ENCODE measurements at regions not wholly inside any gene's neighbourhood (a gene's known extent, or its start where the extent isn't known, plus 50 kb on each side); places are given as distances from the start of the nearest gene placed in this dataset.

DNA sequence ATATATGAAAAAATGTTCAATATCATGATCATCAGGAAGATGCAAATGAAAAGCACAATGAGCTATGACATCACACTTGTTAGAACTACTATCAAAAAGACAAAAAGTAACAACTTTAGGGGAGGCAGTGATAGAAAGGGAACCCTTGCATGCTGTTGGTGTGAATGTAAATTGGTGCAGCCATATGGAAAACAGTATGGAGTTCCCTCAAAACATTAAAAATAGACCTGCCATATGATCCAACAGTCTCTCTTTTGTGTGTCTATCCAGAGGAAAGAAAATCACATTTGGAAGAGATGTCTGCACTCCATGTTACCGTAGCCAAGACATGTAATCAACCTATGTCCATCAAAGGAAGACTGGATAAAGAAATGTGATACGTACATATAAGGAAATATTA lies 92.3 kb upstream of the ALKAL2 start:
- H3K4me3 ChIP-seq (ENCODE audit: low read depth, low read length) = no peak overlapping the region
- WGBS = 94% methylated on average over 2 of the region's 2 CpGs
- H3K4me1 ChIP-seq (ENCODE audit: insufficient read depth) = no peaks in the 10 kb centered on the region
- no peak for DNase-seq (ENCODE audit: extremely low spot score)
- H3K36me3 ChIP-seq (ENCODE audit: insufficient read depth) = no peaks in the 10 kb centered on the region
- H3K27ac ChIP-seq (ENCODE audit: low read depth) = no peak overlapping the region

DNA sequence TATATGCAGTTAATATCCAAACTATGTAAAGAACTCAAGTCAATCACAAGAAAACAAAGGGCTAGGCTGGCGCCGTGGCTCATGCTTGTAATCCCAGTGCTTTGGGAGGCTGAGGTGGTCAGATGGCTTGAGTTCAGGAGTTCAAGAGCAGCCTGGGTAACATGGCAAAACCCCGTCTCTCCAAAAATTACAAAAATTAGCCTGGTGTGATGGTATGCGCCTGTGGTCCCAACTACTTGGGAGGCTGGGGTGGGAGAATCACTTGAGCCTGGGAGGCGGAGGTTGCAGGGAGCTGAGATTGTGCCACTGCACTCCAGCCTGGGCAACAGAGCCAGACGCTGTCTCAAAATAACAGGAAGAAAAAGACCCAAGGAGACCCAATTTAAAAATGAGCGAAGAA lies 91.9 kb upstream of the ALKAL2 start:
- Histone ChIP-seq H3K36me3 (ENCODE audit: insufficient read depth) (no peaks in the 10 kb centered on the region), H3K27ac (ENCODE audit: low read depth) (no peak overlapping the region), H3K4me3 (ENCODE audit: low read depth, low read length) (no peak overlapping the region), H3K4me1 (ENCODE audit: insufficient read depth) (no peaks in the 10 kb centered on the region)
- DNase-seq (ENCODE audit: extremely low spot score) = no peak
- 95% methylated on average over 7 of the region's 7 CpGs for WGBS

DNA sequence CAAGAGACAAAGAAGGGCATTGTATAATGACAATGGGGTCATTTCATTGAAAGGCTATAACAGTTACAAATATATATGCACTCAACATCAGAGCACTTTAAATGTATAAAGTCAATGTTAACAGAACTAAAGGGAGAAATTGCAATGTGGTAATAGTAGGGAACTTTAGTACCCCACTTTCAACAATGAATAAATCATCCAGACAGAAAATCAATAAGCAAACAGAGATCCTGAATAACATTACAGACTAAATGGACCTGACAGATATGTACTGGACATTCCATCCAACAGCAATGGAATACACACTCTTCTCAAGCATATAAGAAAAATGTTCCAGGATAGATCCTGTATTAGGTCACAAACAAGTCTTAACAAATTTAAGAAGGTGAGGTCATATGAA lies 90.5 kb upstream of the ALKAL2 start:
- no peak overlapping the region for H3K4me3 ChIP-seq (ENCODE audit: low read depth, low read length)
- no peak for DNase-seq (ENCODE audit: extremely low spot score)
- H3K4me1 ChIP-seq (ENCODE audit: insufficient read depth) = no peaks in the 10 kb centered on the region
- no peak overlapping the region for H3K27ac ChIP-seq (ENCODE audit: low read depth)
- H3K36me3 ChIP-seq (ENCODE audit: insufficient read depth) = no peaks in the 10 kb centered on the region

DNA sequence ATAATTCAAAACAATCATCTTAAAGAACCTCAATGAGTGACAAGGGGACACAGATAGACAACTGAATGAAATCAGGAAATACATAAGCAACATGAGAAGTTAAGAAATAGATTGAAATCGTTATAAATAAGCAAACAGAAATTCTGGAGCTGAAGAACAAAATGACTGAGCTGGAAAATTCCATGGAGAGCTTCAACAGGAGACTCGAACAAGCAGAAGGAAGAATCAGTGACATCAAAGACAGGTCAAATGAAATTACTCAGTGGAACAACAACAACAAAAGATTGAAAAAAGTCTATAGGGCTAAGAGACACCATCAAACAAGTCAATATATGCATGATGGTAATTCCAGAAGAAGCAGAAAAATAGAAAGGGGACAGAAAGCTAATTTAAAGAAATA lies 89.5 kb upstream of the ALKAL2 start:
- no peak overlapping the region for H3K4me3 ChIP-seq (ENCODE audit: low read depth, low read length)
- 72% methylated on average over 2 of the region's 2 CpGs for WGBS
- no peak overlapping the region for H3K27ac ChIP-seq (ENCODE audit: low read depth)
- no peaks in the 10 kb centered on the region for H3K4me1 ChIP-seq (ENCODE audit: insufficient read depth)
- H3K36me3 ChIP-seq (ENCODE audit: insufficient read depth) = no peaks in the 10 kb centered on the region
- no peak for DNase-seq (ENCODE audit: extremely low spot score)

DNA sequence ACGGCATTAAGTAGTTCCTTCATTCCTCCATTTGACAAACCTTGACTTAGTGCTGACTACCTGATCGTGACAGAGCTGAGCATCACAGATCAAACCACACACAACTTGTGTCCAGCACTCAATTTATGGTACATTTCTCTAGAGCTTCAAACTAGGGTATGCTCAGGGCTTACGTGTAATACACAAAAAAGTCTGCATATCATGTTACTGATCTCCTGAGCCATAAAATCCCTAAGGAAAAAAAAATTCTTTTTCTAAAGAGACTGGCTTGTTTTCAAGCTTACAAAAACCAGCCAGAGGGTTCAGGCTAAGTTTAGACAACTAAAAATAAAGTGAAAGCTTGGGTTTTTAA lies 88.0 kb upstream of the ALKAL2 start:
- H3K4me3 ChIP-seq (ENCODE audit: low read depth, low read length) = no peak overlapping the region
- H3K27ac ChIP-seq (ENCODE audit: low read depth) = no peak overlapping the region
- DNase-seq (ENCODE audit: extremely low spot score) = no peak
- H3K36me3 ChIP-seq (ENCODE audit: insufficient read depth) = no peaks in the 10 kb centered on the region
- no peaks in the 10 kb centered on the region for H3K4me1 ChIP-seq (ENCODE audit: insufficient read depth)
- 30% methylated on average over 3 of the region's 3 CpGs for WGBS

- no peak overlapping the region for H3K4me3 ChIP-seq (ENCODE audit: low read depth, low read length)
- H3K4me1 ChIP-seq (ENCODE audit: insufficient read depth) = no peaks in the 10 kb centered on the region
- 44% methylated on average over 9 of the region's 9 CpGs for WGBS
- DNase-seq (ENCODE audit: extremely low spot score) = no peak
- no peak overlapping the region for H3K27ac ChIP-seq (ENCODE audit: low read depth)
- H3K36me3 ChIP-seq (ENCODE audit: insufficient read depth) = no peaks in the 10 kb centered on the region
Measured at GRCh38 chr2:375270-375955, 87.5 kb upstream of the ALKAL2 start.

DNA sequence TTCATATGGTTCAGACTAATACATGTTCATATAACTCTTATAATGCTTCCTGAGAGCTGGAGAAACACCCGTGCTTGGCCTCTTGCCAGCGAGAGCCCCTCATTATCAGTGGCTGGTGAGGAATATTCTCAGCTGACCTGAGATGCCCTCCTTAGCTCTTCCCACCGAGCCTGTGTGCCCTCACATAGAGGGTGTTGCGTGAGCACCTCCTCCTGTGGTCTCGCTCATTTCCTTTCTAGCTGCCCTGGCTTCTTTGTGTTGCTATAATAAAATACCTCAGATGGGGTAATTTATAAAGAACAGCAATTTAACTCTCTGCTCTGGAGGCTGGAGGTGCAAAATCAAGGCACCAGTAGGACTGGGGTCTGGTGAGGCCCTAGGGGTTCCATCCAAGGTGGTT lies 80.5 kb upstream of the ALKAL2 start:
- no peaks in the 10 kb centered on the region for H3K36me3 ChIP-seq (ENCODE audit: insufficient read depth)
- WGBS = 51% methylated on average over 5 of the region's 5 CpGs

DNA sequence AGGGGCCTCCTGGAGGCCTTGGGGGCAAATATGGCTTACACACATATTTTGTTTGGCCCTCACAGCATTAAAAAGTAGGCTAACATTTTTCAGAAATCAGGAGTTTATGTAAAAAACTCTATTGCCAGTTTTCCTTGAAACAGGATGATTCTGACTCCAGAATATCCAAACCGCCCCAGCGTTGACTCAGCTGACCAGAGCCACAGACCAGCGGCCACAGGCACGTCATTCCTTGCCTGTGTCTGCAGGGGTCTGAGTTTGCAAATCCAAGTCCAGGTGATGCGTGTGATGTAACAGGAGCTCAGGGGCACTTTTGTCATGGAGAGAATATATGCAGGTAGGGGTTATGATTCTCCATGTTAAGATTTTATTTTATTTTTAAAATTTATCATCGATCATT lies 79.4 kb upstream of the ALKAL2 start:
- Histone ChIP-seq H3K36me3 (ENCODE audit: insufficient read depth) (no peaks in the 10 kb centered on the region), H3K4me1 (ENCODE audit: insufficient read depth) (no peaks in the 10 kb centered on the region), H3K27ac (ENCODE audit: low read depth) (no peak overlapping the region), H3K4me3 (ENCODE audit: low read depth, low read length) (no peak overlapping the region)
- DNase-seq (ENCODE audit: extremely low spot score) = no peak
- 89% methylated on average over 6 of the region's 6 CpGs for WGBS

More for the DNA sequence above, 80.5 kb upstream of the ALKAL2 start:
- H3K27ac ChIP-seq (ENCODE audit: low read depth) = no peak overlapping the region
- H3K4me3 ChIP-seq (ENCODE audit: low read depth, low read length) = no peak overlapping the region
- DNase-seq (ENCODE audit: extremely low spot score) = no peak
- H3K4me1 ChIP-seq (ENCODE audit: insufficient read depth) = no peaks in the 10 kb centered on the region

DNA sequence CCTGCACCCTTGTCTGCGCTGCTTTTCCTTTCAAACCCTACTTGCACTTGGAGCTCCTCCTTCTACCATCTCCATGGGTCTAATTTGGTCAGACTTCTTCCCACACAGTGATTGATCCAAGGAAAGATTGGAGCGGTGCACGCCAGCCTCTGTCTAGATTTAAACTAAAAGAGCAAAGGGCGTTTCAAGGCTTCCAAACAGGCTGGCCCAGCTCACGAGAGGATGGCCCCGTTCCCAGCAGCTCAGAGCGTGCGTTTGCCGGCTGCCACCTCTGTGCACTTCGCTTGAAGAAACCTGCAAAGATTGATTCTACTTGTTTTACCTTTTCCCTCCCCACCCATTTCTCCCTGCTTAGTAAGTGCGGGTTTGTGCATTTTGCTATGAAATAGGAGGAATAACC lies 78.8 kb upstream of the ALKAL2 start:
- no peak for DNase-seq (ENCODE audit: extremely low spot score)
- H3K27ac ChIP-seq (ENCODE audit: low read depth) = no peak overlapping the region
- no peaks in the 10 kb centered on the region for H3K4me1 ChIP-seq (ENCODE audit: insufficient read depth)
- no peaks in the 10 kb centered on the region for H3K36me3 ChIP-seq (ENCODE audit: insufficient read depth)
- 80% methylated on average over 11 of the region's 11 CpGs for WGBS
- no peak overlapping the region for H3K4me3 ChIP-seq (ENCODE audit: low read depth, low read length)

- Histone ChIP-seq H3K36me3 (ENCODE audit: insufficient read depth) (no peaks in the 10 kb centered on the region), H3K4me3 (ENCODE audit: low read depth, low read length) (no peak overlapping the region), H3K27ac (ENCODE audit: low read depth) (no peak overlapping the region), H3K4me1 (ENCODE audit: insufficient read depth) (no peaks in the 10 kb centered on the region)
- 84% methylated on average over 28 of the region's 28 CpGs for WGBS
- no peak for DNase-seq (ENCODE audit: extremely low spot score)
Measured at GRCh38 chr2:365367-366275, 77.7 kb upstream of the ALKAL2 start.

GRCh38 chr2:363824-364470 lies 76.1 kb upstream of the ALKAL2 start:
- no peaks in the 10 kb centered on the region for H3K4me1 ChIP-seq (ENCODE audit: insufficient read depth)
- DNase-seq (ENCODE audit: extremely low spot score) = no peak
- H3K36me3 ChIP-seq (ENCODE audit: insufficient read depth) = no peaks in the 10 kb centered on the region
- no peak overlapping the region for H3K27ac ChIP-seq (ENCODE audit: low read depth)
- H3K4me3 ChIP-seq (ENCODE audit: low read depth, low read length) = no peak overlapping the region
- WGBS = 92% methylated on average over 24 of the region's 24 CpGs

- Histone ChIP-seq H3K36me3 (ENCODE audit: insufficient read depth) (no peaks in the 10 kb centered on the region), H3K4me3 (ENCODE audit: low read depth, low read length) (no peak overlapping the region), H3K27ac (ENCODE audit: low read depth) (no peak overlapping the region), H3K4me1 (ENCODE audit: insufficient read depth) (no peaks in the 10 kb centered on the region)
- DNase-seq (ENCODE audit: extremely low spot score) = no peak
- WGBS = 78% methylated on average over 5 of the region's 5 CpGs
Measured at GRCh38 chr2:362924-363323, 75.0 kb upstream of the ALKAL2 start.

GRCh38 chr2:360124-360523 lies 72.2 kb upstream of the ALKAL2 start:
- DNase-seq (ENCODE audit: extremely low spot score) = no peak
- H3K36me3 ChIP-seq (ENCODE audit: insufficient read depth) = no peaks in the 10 kb centered on the region
- H3K4me3 ChIP-seq (ENCODE audit: low read depth, low read length) = no peak overlapping the region
- no peak overlapping the region for H3K27ac ChIP-seq (ENCODE audit: low read depth)
- whole genome bisulfite sequencing = 80% methylated on average over 4 of the region's 4 CpGs
- H3K4me1 ChIP-seq (ENCODE audit: insufficient read depth) = no peaks in the 10 kb centered on the region

DNA sequence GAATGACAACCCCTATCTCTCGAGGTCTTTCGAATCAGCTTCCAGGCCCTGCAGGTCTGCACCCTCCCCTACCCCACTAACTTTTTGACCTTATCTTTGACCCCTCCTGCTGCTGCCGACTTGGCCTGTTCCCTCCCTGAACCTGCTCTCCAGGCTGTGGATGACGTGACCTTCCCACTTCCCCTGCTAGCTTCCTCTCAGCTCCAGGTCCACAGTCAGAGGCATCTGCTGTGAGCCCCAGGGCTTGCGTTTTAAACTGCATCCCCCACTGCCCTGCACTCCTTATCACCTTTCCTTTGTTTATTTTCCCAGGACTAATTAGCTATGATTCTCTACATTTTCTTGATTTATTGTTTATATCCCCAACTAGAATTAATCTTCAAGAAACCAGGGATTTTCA lies 71.2 kb upstream of the ALKAL2 start:
- DNase-seq (ENCODE audit: extremely low spot score) = no peak
- Histone ChIP-seq H3K36me3 (ENCODE audit: insufficient read depth) (no peaks in the 10 kb centered on the region), H3K4me3 (ENCODE audit: low read depth, low read length) (no peak overlapping the region), H3K4me1 (ENCODE audit: insufficient read depth) (no peaks in the 10 kb centered on the region), H3K27ac (ENCODE audit: low read depth) (no peak overlapping the region)
- 43% methylated on average over 5 of the region's 5 CpGs for WGBS
